ENCODE measurements at regions not wholly inside any gene's neighbourhood (a gene's known extent, or its start where the extent isn't known, plus 50 kb on each side); places are given as distances from the start of the nearest gene placed in this dataset.
"Not testable (repeated sequence)": the region's sequence is repeated elsewhere in the genome, so short reads cannot be mapped to it uniquely, and the experiment has no call there.

DNA sequence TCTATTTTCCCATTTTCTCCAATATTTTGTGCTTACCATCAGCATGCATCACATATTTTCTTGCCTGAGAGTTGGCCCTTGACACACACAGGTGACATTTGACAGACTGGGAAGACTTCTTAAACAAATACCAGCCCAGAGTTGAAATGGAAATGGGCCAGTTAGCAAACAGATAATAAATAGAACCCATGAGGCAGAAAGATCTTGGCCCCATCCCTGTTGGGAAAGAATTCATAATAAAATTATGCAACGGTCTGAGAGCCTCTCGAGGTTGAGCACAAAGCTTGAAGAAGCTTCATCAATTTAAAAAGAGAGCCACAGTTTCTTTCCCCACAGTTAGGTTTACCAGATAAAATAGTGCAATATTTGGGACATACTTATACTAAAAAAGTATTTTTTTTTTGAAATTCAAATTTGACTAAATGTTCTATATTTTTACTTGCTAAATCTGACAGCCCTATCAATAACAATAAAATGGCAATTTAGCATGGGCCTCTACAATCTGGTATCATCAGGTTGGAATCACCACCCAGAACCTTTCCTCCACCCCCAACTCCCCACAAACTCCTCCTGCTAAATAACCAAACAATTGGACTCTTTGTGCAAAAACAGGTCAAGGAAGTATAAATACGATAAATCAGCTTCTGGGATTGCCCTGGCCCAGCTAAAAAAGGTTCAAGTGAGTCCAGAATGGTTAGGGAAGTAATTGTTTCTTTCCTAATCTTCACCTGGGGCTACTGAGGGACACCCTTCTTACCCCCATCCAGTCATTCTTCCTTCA lies 129.8 kb downstream of the CD164 start:
- DNase-seq (ENCODE audit: low read depth) = peak; percentile 9
- H3K4me3 ChIP-seq (ENCODE audit: low read depth, low read length) = no peak overlapping the region
- TF ChIP-seq, protein P1, sequence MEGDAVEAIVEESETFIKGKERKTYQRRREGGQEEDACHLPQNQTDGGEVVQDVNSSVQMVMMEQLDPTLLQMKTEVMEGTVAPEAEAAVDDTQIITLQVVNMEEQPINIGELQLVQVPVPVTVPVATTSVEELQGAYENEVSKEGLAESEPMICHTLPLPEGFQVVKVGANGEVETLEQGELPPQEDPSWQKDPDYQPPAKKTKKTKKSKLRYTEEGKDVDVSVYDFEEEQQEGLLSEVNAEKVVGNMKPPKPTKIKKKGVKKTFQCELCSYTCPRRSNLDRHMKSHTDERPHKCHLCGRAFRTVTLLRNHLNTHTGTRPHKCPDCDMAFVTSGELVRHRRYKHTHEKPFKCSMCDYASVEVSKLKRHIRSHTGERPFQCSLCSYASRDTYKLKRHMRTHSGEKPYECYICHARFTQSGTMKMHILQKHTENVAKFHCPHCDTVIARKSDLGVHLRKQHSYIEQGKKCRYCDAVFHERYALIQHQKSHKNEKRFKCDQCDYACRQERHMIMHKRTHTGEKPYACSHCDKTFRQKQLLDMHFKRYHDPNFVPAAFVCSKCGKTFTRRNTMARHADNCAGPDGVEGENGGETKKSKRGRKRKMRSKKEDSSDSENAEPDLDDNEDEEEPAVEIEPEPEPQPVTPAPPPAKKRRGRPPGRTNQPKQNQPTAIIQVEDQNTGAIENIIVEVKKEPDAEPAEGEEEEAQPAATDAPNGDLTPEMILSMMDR (IDR thresholded peaks at IDR 0.05; ENCODE audit: insufficient read depth, low read depth, low read length) = no peak

DNA sequence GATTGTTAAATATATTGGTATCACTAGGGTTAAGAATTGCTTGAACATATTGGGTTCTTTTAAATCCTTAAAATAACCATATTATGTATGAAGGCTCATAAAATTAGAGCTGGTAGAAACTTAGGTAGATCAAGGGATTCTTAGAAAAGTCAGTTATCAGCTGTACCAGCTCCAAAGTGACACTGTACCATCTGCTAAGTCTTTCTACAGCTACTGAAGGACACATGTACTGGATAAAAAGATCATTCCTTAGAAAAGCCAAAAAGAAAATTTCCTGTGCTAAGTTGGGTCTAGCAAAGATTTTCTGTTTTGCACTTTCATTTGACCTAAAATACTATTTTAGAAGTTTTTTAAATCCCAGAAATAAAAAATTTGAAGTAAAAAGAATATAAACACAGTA lies 130.4 kb downstream of the CD164 start:
- no peak overlapping the region for H3K4me3 ChIP-seq (ENCODE audit: low read depth, low read length)
- no peak for DNase-seq (ENCODE audit: low read depth)
- TF ChIP-seq, protein P1 (IDR thresholded peaks at IDR 0.05; ENCODE audit: insufficient read depth, low read depth, low read length) = no peak

- H3K4me3 ChIP-seq (ENCODE audit: low read depth, low read length) = peak overlapping the region; percentile 29
- DNase-seq (ENCODE audit: low read depth) = not testable (repeated sequence)
These were observed 131.6 kb downstream of the CD164 start for GRCh38 chr6:109250544-109251156.

- TF ChIP-seq, protein P1 (IDR thresholded peaks at IDR 0.05; ENCODE audit: insufficient read depth, low read depth, low read length) = no peak
- H3K4me3 ChIP-seq (ENCODE audit: low read depth, low read length) = no peak overlapping the region
- no peak for DNase-seq (ENCODE audit: low read depth)
These were observed 138.1 kb downstream of the CD164 start for GRCh38 chr6:109243863-109244825.

DNA sequence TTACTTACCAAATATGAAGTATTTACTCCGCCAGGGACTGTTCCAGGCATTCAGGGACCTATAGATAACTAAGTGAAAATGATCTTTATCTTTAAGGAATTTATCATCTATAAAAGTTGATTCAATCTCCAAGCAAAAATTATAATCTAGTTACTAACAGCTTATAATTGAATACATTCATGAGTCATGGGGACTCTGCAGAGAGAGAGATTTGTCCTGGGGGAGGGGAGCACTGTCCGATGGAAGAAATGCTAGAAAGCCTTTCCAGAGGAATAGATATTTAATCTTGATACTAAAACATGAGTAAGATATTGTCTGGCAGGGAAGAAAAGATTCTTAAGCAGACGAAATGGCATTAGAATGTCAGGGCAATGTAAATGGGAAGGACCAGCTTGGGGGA lies 139.3 kb downstream of the CD164 start:
- TF ChIP-seq, protein P1 (IDR thresholded peaks at IDR 0.05; ENCODE audit: insufficient read depth, low read depth, low read length) = no peak
- no peak overlapping the region for H3K4me3 ChIP-seq (ENCODE audit: low read depth, low read length)
- DNase-seq (ENCODE audit: low read depth) = no peak

GRCh38 chr6:109242029-109242428 lies 140.2 kb downstream of the CD164 start:
- DNase-seq (ENCODE audit: low read depth) = no peak
- TF ChIP-seq, protein P1 (IDR thresholded peaks at IDR 0.05; ENCODE audit: insufficient read depth, low read depth, low read length) = no peak
- H3K4me3 ChIP-seq (ENCODE audit: low read depth, low read length) = no peak overlapping the region

- peak; percentile 17 for DNase-seq (ENCODE audit: low read depth)
- H3K4me3 ChIP-seq (ENCODE audit: low read depth, low read length) = no peak overlapping the region
- TF ChIP-seq, protein P1 (IDR thresholded peaks at IDR 0.05; ENCODE audit: insufficient read depth, low read depth, low read length) = no peak
These were observed 141.1 kb downstream of the CD164 start for GRCh38 chr6:109241199-109241598.
